HG03521 (cell line): ENCODE measurements at regions not wholly inside any gene's neighbourhood (a gene's known extent, or its start where the extent isn't known, plus 50 kb on each side); places are given as distances from the start of the nearest gene placed in this dataset.
"Not testable (repeated sequence)": the region's sequence is repeated elsewhere in the genome, so short reads cannot be mapped to it uniquely, and the experiment has no call there.

ENCODE experiments used
- ATAC-seq: cut with Tn5 transposase; IDR thresholded peaks from one replicate; pipeline ENCODE4 v1.9.1; 2021; ENCODE audit warnings: mild to moderate bottlenecking, moderate library complexity; ENCODE audit not compliant: unreplicated experiment

DNA sequence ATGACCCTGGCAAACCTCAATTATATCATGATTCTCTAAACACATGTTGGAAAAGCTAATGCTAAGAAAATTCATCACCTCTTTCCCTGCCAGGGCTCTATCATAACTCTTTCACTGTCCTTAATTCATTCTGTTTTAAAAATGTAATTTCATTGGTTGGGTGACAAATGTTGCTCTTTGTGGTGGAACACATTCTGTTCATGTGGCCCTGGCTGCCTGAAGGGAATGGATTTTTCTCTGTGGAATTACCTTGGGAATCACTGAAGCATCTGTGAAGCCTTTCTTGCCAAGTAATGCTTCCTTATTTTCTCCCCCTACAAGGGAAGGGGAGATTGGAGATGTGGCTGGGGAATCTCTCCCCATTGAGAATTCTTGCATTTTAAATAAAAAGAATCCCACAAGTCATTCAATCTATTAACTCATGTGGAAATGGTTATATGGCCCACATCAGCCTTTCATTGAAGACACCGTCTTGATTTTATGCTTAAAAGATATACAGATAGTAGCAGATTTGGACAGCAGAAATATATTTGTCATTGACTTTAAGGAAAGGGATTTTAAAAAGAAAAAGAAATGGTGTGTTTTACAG is 201.8 kb upstream of the NMUR2 start:
- ATAC-seq, result no peak

DNA sequence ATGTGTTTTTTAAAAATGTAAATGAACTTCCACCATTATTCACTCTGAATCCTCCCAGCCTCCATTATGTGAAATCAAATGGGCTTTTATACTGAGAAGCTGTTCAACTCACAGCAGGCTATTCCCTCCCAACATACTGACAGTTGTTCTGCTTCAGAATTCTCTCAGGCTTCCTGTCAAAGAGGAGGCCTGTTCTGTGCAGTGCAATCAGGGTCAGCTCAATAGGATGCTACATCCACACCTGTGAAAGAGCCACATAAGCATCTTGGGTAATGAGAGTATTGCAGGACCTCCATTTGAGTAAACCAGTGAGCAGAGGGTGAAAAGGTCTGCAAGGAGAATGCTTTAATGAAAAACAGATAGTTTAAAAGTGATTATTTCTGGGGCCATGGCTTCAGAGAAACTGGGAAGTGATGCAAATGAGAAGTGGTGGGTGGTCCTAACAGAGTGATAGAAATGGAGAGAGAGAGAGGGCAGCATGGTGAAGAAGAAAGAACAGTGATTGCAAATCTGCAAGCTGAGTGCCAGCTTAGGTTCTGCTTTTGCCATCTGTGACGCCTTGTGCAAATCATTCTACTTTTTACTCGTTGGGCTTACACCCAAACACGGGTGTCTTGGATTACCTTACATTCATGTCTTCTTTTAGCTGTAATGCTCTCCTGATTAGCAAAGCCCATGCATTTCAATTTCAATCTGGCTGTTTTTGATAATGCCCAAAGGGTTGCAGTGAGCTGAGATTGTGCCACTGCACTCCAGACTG is 202.5 kb upstream of the NMUR2 start:
- no peak for ATAC-seq

DNA sequence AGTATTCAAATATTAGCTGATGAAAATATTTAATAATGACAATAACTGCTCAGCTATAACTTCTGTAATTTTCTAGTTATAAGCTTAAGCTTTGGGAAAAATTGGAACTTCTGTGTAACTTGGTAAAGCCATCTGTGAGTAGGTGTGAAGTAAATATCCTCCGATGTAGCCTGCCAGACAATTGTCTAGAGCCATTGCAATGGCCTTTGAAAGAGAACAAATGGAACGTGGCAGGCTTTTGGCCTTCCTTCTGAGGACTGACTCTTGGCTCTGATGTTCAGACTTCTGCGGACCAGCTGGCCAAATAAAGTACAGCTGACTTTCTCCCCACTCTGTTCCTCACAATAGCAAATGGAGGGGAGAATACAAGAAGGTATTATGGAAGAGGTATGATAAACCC is 203.4 kb upstream of the NMUR2 start:
- no peak for ATAC-seq

- ATAC-seq, result no peak
These were observed 214.7 kb upstream of the NMUR2 start for GRCh38 chr5:152619756-152620155.

- ATAC-seq, result no peak
These were observed 217.5 kb upstream of the NMUR2 start for GRCh38 chr5:152622628-152623027.

GRCh38 chr5:152623951-152624350 is 218.9 kb upstream of the NMUR2 start:
- no peak for ATAC-seq

DNA sequence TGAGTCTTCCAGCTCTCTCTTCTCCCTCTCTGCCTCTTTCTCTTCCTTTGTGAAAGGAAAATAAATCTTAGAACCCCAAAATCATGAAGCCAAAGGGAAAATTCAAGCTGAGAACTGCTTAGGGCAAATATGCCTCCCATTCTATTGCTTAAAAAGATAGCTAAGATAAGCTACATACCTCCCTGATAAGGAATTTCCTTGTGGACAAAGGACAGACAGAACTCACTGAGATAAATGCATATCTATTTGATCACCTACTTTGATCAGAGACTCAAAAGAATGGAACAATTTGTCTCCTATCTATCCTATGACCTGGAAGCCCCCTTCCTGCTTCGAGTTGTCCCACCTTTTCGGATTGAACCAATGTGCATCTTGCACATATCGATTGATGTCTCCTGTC is 220.6 kb upstream of the NMUR2 start:
- no peak for ATAC-seq

DNA sequence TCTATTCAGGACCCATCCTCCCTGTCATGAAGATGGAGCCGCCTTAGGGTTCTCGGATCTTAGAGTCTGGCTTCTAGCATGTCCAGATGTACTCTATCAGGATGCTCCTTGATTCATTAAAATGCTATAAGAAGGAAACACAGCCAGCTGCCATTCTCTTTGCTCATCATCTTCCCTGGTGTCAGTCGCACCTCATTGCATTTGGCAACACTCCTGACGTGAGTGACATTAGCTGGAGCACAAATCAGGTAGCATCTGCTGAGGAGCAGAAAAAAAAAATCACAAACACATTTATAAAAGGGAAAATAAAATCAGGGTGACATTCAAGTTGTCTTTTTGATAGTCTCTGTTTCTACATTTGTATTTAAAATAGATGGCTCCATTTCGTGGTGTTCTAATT is 226.1 kb upstream of the NMUR2 start:
- ATAC-seq, result no peak

- no peak for ATAC-seq
These were observed 227.3 kb upstream of the NMUR2 start for GRCh38 chr5:152632360-152632759.

GRCh38 chr5:152634586-152634985 is 229.5 kb upstream of the NMUR2 start:
- ATAC-seq, result no peak

- ATAC-seq, result no peak
These were observed 234.0 kb upstream of the NMUR2 start for GRCh38 chr5:152638996-152639552.

- ATAC-seq, result no peak
These were observed 237.1 kb upstream of the NMUR2 start for GRCh38 chr5:152641970-152642805.

DNA sequence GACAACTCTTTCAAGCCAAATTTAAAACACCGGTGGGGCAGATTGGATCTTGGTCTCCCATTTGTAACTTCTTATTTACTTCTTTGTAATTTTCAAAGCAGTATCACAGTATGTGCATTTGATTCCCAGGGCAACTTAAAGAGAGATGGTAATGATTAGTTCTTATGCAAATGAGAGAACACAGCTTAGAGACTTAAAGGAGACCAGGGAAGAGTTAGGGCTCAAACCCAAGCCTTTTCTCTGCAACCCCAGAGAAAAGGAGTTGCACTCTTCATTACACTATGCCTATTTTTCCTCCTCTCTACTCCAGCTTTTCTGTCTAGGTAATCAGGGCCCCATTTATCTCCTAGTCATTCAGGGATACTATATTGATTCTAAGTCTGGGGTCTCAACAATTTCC is 237.8 kb upstream of the NMUR2 start:
- ATAC-seq, result no peak

GRCh38 chr5:152644029-152644728 is 239.1 kb upstream of the NMUR2 start:
- ATAC-seq, result no peak

- no peak for ATAC-seq
These were observed 244.5 kb upstream of the NMUR2 start for GRCh38 chr5:152649609-152650008.

DNA sequence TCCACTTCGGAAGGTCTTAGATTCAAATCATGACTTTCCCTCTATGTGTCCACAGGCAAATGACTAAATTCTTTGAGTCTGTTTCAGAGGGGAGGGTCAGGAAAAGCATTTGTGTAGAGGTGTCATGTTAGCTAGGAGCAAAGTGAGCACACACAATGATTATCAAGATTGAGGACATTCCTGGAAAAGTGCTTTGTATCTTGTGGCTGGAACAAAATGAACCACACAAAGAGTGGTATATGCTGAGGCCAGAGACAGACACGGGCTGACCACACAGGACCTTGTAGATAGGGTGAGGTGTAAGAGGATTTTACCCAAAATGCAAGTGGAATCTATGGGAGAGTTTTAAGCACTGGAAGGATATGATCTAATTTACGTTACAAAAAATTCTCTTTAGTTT is 245.3 kb upstream of the NMUR2 start:
- ATAC-seq, result no peak

DNA sequence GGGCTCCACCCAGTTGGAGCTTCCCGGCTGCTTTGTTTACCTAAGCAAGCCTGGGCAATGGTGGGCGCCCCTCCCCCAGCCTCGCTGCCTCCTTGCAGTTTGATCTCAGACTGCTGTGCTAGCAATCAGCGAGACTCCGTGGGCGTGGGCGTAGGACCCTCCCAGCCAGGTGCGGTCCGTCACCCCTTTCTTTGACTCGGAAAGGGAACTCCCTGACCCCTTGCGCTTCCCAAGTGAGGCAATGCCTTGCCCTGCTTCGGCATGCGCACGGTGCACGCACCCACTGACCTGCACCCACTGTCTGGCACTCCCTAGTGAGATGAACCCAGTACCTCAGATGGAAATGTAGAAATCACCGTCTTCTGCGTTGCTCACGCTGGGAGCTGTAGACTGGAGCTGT is 254.4 kb upstream of the NMUR2 start:
- not testable (repeated sequence) for ATAC-seq

- ATAC-seq, result no peak
These were observed 268.5 kb upstream of the NMUR2 start for GRCh38 chr5:152673601-152674000.

- no peak for ATAC-seq
These were observed 269.3 kb upstream of the NMUR2 start for GRCh38 chr5:152674403-152674802.

- no peak for ATAC-seq
These were observed 271.1 kb upstream of the NMUR2 start for GRCh38 chr5:152676196-152676595.

DNA sequence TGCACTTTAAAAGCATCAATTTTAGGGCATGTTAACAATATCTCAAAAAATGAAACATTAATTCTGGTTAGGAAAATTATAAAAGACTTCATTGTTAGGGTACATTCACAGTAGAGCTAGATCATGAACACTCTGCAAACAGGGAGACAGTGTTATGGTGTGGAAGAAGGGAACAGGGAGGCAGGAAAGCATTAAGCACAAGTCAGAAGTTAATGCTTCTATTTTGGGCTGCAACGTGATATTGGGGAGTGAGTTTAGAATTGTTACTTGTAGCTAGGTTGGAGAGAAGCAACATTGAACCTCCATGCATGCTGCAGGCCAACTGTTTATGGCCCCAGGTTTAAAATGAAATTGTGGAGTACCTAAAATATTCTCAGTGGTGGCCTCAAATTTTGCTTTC is 278.1 kb upstream of the NMUR2 start:
- ATAC-seq, result no peak
